ENCODE measurements at regions not wholly inside any gene's neighbourhood (a gene's known extent, or its start where the extent isn't known, plus 50 kb on each side); places are given as distances from the start of the nearest gene placed in this dataset.

DNA sequence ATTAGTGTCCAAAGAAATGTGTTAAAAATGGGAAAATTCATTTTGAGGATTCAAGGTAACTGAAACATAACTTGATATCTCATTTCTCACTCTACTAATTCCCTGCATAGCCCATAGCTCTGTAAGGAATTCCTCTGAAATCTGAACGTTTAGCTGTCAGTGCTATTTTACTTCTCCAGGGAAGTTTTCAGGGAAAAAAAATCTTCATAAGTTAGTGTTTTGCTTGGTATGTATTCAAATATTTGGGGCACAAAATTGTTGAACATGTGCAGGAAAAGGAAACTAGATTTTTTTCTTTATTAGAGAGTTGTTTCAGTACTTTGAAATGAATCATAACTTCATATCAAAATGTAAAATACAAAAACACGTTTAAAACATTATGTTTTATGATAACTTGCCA, 891.4 kb downstream of the CENPC start:
- no peak overlapping the region for H2BK12ac ChIP-seq (ENCODE audit: low read length)
- no peak overlapping the region for H4K91ac ChIP-seq (ENCODE audit: low read depth, low read length)
- H3K4me3 ChIP-seq (ENCODE audit: low read depth, low read length) = no peak overlapping the region
- H3K9me3 ChIP-seq (ENCODE audit: insufficient read depth, low read depth, low read length) = no peaks in the 10 kb centered on the region
- H3K14ac ChIP-seq (ENCODE audit: low read length) = no peak overlapping the region
- H3K18ac ChIP-seq (ENCODE audit: low read length) = no peak overlapping the region
- H3K27ac ChIP-seq (ENCODE audit: low read depth, low read length) = no peak overlapping the region
- no peak overlapping the region for H3K9ac ChIP-seq (ENCODE audit: low read length)
- H4K12ac ChIP-seq (ENCODE audit: low read depth, low read length) = no peak overlapping the region
- no peaks in the 10 kb centered on the region for H3K27me3 ChIP-seq (ENCODE audit: insufficient read depth, low read length)
- no CpG with 5 or more reads among the region's 2 CpGs for WGBS (ENCODE audit: extremely low coverage, insufficient coverage, insufficient read length)
- no peak overlapping the region for H2AK5ac ChIP-seq (ENCODE audit: low read length)
- no peak overlapping the region for H2BK120ac ChIP-seq (ENCODE audit: insufficient read depth, low read length, poor library complexity)
- no peak overlapping the region for H3K4me2 ChIP-seq (ENCODE audit: low read length)
- H4K8ac ChIP-seq (ENCODE audit: low read depth, low read length) = no peak overlapping the region
- no peak overlapping the region for H3K4ac ChIP-seq (ENCODE audit: low read depth, low read length)
- H2BK5ac ChIP-seq (ENCODE audit: low read depth, low read length, poor library complexity) = no peak overlapping the region
- no peaks in the 10 kb centered on the region for H3K79me2 ChIP-seq (ENCODE audit: control insufficient read depth, insufficient read depth, low read length, poor library complexity)
- no peak overlapping the region for H3K23ac ChIP-seq (ENCODE audit: low read length)
- DNase-seq = no peak
- H3K4me1 ChIP-seq (ENCODE audit: control insufficient read depth in 1 of 2, insufficient read depth in 2 of 2, low read length in 2 of 2) = no peaks in the 10 kb centered on the region
- no peaks in the 10 kb centered on the region for H3K79me1 ChIP-seq (ENCODE audit: low read length)
- H3K36me3 ChIP-seq (ENCODE audit: control insufficient read depth in 1 of 2, insufficient read depth in 2 of 2, low read length in 2 of 2) = no peaks in the 10 kb centered on the region
- no peak overlapping the region for H2AFZ ChIP-seq (ENCODE audit: insufficient read depth, low read length, poor library complexity)

GRCh38 chr4:66649236-66649635, 896.1 kb downstream of the CENPC start:
- Histone ChIP-seq H3K4me2 (ENCODE audit: low read length) (no peak overlapping the region), H3K9me3 (ENCODE audit: insufficient read depth, low read depth, low read length) (no peaks in the 10 kb centered on the region), H3K27me3 (ENCODE audit: insufficient read depth, low read length) (no peaks in the 10 kb centered on the region), H3K36me3 (ENCODE audit: control insufficient read depth in 1 of 2, insufficient read depth in 2 of 2, low read length in 2 of 2) (no peaks in the 10 kb centered on the region), H3K27ac (ENCODE audit: low read depth, low read length) (no peak overlapping the region), H3K18ac (ENCODE audit: low read length) (no peak overlapping the region), H2BK120ac (ENCODE audit: insufficient read depth, low read length, poor library complexity) (no peak overlapping the region), H3K79me1 (ENCODE audit: low read length) (no peaks in the 10 kb centered on the region), H2AFZ (ENCODE audit: insufficient read depth, low read length, poor library complexity) (no peak overlapping the region), H2AK5ac (ENCODE audit: low read length) (no peak overlapping the region), H4K8ac (ENCODE audit: low read depth, low read length) (no peak overlapping the region), H3K4ac (ENCODE audit: low read depth, low read length) (no peak overlapping the region), H3K23ac (ENCODE audit: low read length) (no peak overlapping the region), H4K91ac (ENCODE audit: low read depth, low read length) (no peak overlapping the region), H3K4me1 (ENCODE audit: control insufficient read depth in 1 of 2, insufficient read depth in 2 of 2, low read length in 2 of 2) (no peaks in the 10 kb centered on the region), H3K14ac (ENCODE audit: low read length) (no peak overlapping the region), H4K12ac (ENCODE audit: low read depth, low read length) (no peak overlapping the region), H3K4me3 (ENCODE audit: low read depth, low read length) (no peak overlapping the region), H2BK5ac (ENCODE audit: low read depth, low read length, poor library complexity) (no peak overlapping the region), H3K79me2 (ENCODE audit: control insufficient read depth, insufficient read depth, low read length, poor library complexity) (no peaks in the 10 kb centered on the region), H3K9ac (ENCODE audit: low read length) (no peak overlapping the region), H2BK12ac (ENCODE audit: low read length) (no peak overlapping the region)
- DNase-seq = no peak
- WGBS (ENCODE audit: extremely low coverage, insufficient coverage, insufficient read length) = no CpG with 5 or more reads among the region's 2 CpGs

DNA sequence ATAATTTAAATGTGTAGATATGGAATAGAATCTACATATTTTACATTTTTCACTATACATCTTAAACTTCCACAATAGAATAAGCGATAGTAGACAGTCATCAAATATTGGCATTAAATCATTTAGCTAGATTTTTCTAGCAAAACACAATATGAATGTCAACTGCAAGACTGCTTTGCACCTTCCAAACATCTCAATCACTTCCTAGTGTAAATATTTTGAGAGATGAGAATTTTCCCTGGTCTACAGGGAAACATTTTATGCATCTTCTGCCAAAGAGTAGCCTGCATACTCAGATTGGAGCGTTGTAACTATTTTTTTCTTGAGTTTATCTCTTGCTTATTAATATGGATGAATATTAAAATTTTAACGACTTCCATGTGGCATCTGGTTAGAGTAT, 897.4 kb downstream of the CENPC start:
- H3K27me3 ChIP-seq (ENCODE audit: insufficient read depth, low read length) = no peaks in the 10 kb centered on the region
- no peaks in the 10 kb centered on the region for H3K79me1 ChIP-seq (ENCODE audit: low read length)
- no peaks in the 10 kb centered on the region for H3K4me1 ChIP-seq (ENCODE audit: control insufficient read depth in 1 of 2, insufficient read depth in 2 of 2, low read length in 2 of 2)
- H3K79me2 ChIP-seq (ENCODE audit: control insufficient read depth, insufficient read depth, low read length, poor library complexity) = no peaks in the 10 kb centered on the region
- no peaks in the 10 kb centered on the region for H3K36me3 ChIP-seq (ENCODE audit: control insufficient read depth in 1 of 2, insufficient read depth in 2 of 2, low read length in 2 of 2)
- H3K4me2 ChIP-seq (ENCODE audit: low read length) = no peak overlapping the region
- no peak overlapping the region for H3K4me3 ChIP-seq (ENCODE audit: low read depth, low read length)
- DNase-seq = no peak
- H3K23ac ChIP-seq (ENCODE audit: low read length) = no peak overlapping the region
- H2BK12ac ChIP-seq (ENCODE audit: low read length) = no peak overlapping the region
- H2AK5ac ChIP-seq (ENCODE audit: low read length) = no peak overlapping the region
- no peak overlapping the region for H3K4ac ChIP-seq (ENCODE audit: low read depth, low read length)
- no peaks in the 10 kb centered on the region for H3K9me3 ChIP-seq (ENCODE audit: insufficient read depth, low read depth, low read length)
- no peak overlapping the region for H2AFZ ChIP-seq (ENCODE audit: insufficient read depth, low read length, poor library complexity)
- no peak overlapping the region for H3K27ac ChIP-seq (ENCODE audit: low read depth, low read length)
- WGBS (ENCODE audit: extremely low coverage, insufficient coverage, insufficient read length) = no CpG with 5 or more reads among the region's 3 CpGs
- H4K8ac ChIP-seq (ENCODE audit: low read depth, low read length) = no peak overlapping the region
- H4K12ac ChIP-seq (ENCODE audit: low read depth, low read length) = no peak overlapping the region
- H3K18ac ChIP-seq (ENCODE audit: low read length) = no peak overlapping the region
- H2BK5ac ChIP-seq (ENCODE audit: low read depth, low read length, poor library complexity) = no peak overlapping the region
- H4K91ac ChIP-seq (ENCODE audit: low read depth, low read length) = no peak overlapping the region
- no peak overlapping the region for H3K9ac ChIP-seq (ENCODE audit: low read length)
- no peak overlapping the region for H3K14ac ChIP-seq (ENCODE audit: low read length)
- no peak overlapping the region for H2BK120ac ChIP-seq (ENCODE audit: insufficient read depth, low read length, poor library complexity)

- H3K4me3 ChIP-seq (ENCODE audit: low read depth, low read length) = no peak overlapping the region
These were observed 897.8 kb downstream of the CENPC start for GRCh38 chr4:66647476-66647875.

More at GRCh38 chr4:66647476-66647875, 897.8 kb downstream of the CENPC start:
- Histone ChIP-seq H2AK5ac (ENCODE audit: low read length) (no peak overlapping the region), H4K8ac (ENCODE audit: low read depth, low read length) (no peak overlapping the region), H2BK12ac (ENCODE audit: low read length) (no peak overlapping the region), H3K9me3 (ENCODE audit: insufficient read depth, low read depth, low read length) (no peaks in the 10 kb centered on the region), H2BK5ac (ENCODE audit: low read depth, low read length, poor library complexity) (no peak overlapping the region), H4K12ac (ENCODE audit: low read depth, low read length) (no peak overlapping the region), H3K79me1 (ENCODE audit: low read length) (no peaks in the 10 kb centered on the region), H3K14ac (ENCODE audit: low read length) (no peak overlapping the region), H2AFZ (ENCODE audit: insufficient read depth, low read length, poor library complexity) (no peak overlapping the region), H3K27me3 (ENCODE audit: insufficient read depth, low read length) (no peaks in the 10 kb centered on the region), H3K9ac (ENCODE audit: low read length) (no peak overlapping the region), H4K91ac (ENCODE audit: low read depth, low read length) (no peak overlapping the region), H3K23ac (ENCODE audit: low read length) (no peak overlapping the region), H3K79me2 (ENCODE audit: control insufficient read depth, insufficient read depth, low read length, poor library complexity) (no peaks in the 10 kb centered on the region), H3K36me3 (ENCODE audit: control insufficient read depth in 1 of 2, insufficient read depth in 2 of 2, low read length in 2 of 2) (no peaks in the 10 kb centered on the region), H3K18ac (ENCODE audit: low read length) (no peak overlapping the region), H3K4me2 (ENCODE audit: low read length) (no peak overlapping the region), H3K4ac (ENCODE audit: low read depth, low read length) (no peak overlapping the region), H3K4me1 (ENCODE audit: control insufficient read depth in 1 of 2, insufficient read depth in 2 of 2, low read length in 2 of 2) (no peaks in the 10 kb centered on the region), H2BK120ac (ENCODE audit: insufficient read depth, low read length, poor library complexity) (no peak overlapping the region), H3K27ac (ENCODE audit: low read depth, low read length) (no peak overlapping the region)
- DNase-seq = no peak
